B cell (primary cell): ENCODE measurements at regions not wholly inside any gene's neighbourhood (a gene's known extent, or its start where the extent isn't known, plus 50 kb on each side); places are given as distances from the start of the nearest gene placed in this dataset.

Source experiments
- ATAC-seq: fragments of 200-7000 bp; cut with Tn5 transposase; one replicate; pipeline ENCODE4 v1.10.0; 2021; ENCODE audit warnings: low read depth, mild to moderate bottlenecking, moderate number of reproducible peaks, moderate library complexity
- CTCF ChIA-PET: fragments of 350-600 bp; sonication (Branson Sonifier 250); formaldehyde crosslinking; loops from one replicate; lab custom pipeline; 2021; ENCODE audit warnings: antibody characterized with exemption, inconsistent platforms; lab: Charles Lee
- POLR2A ChIA-PET: fragments of 350-600 bp; sonication (Branson Sonifier 250); formaldehyde crosslinking; loops from one replicate; lab custom pipeline; 2021; ENCODE audit warnings: antibody characterized with exemption; lab: Charles Lee
- DNase-seq: peaks from one replicate; pipeline ENCODE4 v3.0.0; 2013
- H2AFZ ChIP-seq: 2 replicates; pipeline ENCODE4 v1.6.1; 2012; ENCODE audit warnings: mild to moderate bottlenecking, low read depth, low read length; ENCODE audit not compliant: insufficient read depth, poor library complexity, severe bottlenecking
- H3K27ac ChIP-seq, 2 donors: 1 replicate in 1 of 2; 2 replicates in 1 of 2; pipeline ENCODE4 v1.5.1; 2012 to 2013; ENCODE audit warnings: low read length in 2 of 2, mild to moderate bottlenecking in 2 of 2, moderate library complexity in 1 of 2
- H3K27me3 ChIP-seq, 4 experiments: fragments of 200-600 bp in 1 of 4; sonication (generic) in 1 of 4; replicated peaks in 1 of 4; 1 replicate in 2 of 4; 2 replicates in 2 of 4; pipeline versions ENCODE4 v1.6.1 to v1.7.0; 2013 to 2016; ENCODE audit warnings: low read length in 3 of 4, mild to moderate bottlenecking in 2 of 4, mixed read lengths in 1 of 4, moderate library complexity in 1 of 4; ENCODE audit not compliant: insufficient read depth in 4 of 4, control insufficient read depth in 3 of 4; ENCODE audit errors: control extremely low read depth in 1 of 4
- H3K36me3 ChIP-seq, 2 experiments: replicated peaks in 1 of 2; 1 replicate in 1 of 2; 2 replicates in 1 of 2; pipeline versions ENCODE4 v1.6.1 to v1.7.1; 2013; ENCODE audit warnings: low read length in 1 of 2; ENCODE audit not compliant: insufficient read depth in 2 of 2, control insufficient read depth in 1 of 2; ENCODE audit errors: control extremely low read depth in 1 of 2, extremely low read depth in 1 of 2
- H3K4me1 ChIP-seq, 2 donors: fragments of 200-600 bp in 1 of 2; sonication (generic) in 1 of 2; 1 replicate in 1 of 2; 2 replicates in 1 of 2; pipeline versions ENCODE4 v1.5.1 to v1.6.1; 2013 to 2017; ENCODE audit warnings: low read length in 2 of 2; ENCODE audit not compliant: control insufficient read depth in 2 of 2, insufficient read depth in 2 of 2
- H3K4me2 ChIP-seq: replicated peaks from 2 replicates; pipeline ENCODE3; 2012; ENCODE audit warnings: mild to moderate bottlenecking, low read depth, low read length; ENCODE audit not compliant: poor library complexity, severe bottlenecking
- H3K4me3 ChIP-seq, 5 experiments: fragments of 200-600 bp in 1 of 5; sonication (generic) in 1 of 5; 1 replicate in 3 of 5; 2 replicates in 2 of 5; pipeline versions ENCODE4 v1.5.1 to v1.7.0; 2011 to 2016; ENCODE audit warnings: low read length in 4 of 5, mild to moderate bottlenecking in 4 of 5, low read depth in 2 of 5, control low read depth in 1 of 5, moderate library complexity in 1 of 5; ENCODE audit not compliant: insufficient read depth in 1 of 5; ENCODE audit errors: control extremely low read depth in 1 of 5, extremely low read depth in 1 of 5
- H3K79me2 ChIP-seq: fragments of 200-600 bp; sonication (generic); one replicate; pipeline ENCODE4 v1.6.0; 2016; ENCODE audit warnings: low read length; ENCODE audit not compliant: control insufficient read depth, insufficient read depth
- H3K9ac ChIP-seq: fragments of 200-600 bp; sonication (generic); 2 replicates; pipeline ENCODE4 v1.6.1; 2017; ENCODE audit warnings: mild to moderate bottlenecking, low read length, moderate library complexity
- H3K9me3 ChIP-seq, 3 donors: one replicate each; pipeline versions ENCODE4 v1.6.1 to v1.7.1; 2013; ENCODE audit warnings: low read length in 2 of 3; ENCODE audit not compliant: control insufficient read depth in 2 of 3, insufficient read depth in 1 of 3; ENCODE audit errors: control extremely low read depth in 1 of 3
- H4K20me1 ChIP-seq: 2 replicates; pipeline ENCODE4 v1.6.0; 2012; ENCODE audit warnings: mild to moderate bottlenecking, low read length; ENCODE audit not compliant: insufficient read depth, control insufficient read depth, poor library complexity, severe bottlenecking
- H3K27ac Mint-ChIP-seq: one replicate; pipeline ENCODE4 v1.8.0; 2021; ENCODE audit warnings: mixed read lengths
- H3K27me3 Mint-ChIP-seq: one replicate; pipeline ENCODE4 v1.8.0; 2021; ENCODE audit warnings: mixed read lengths
- H3K4me1 Mint-ChIP-seq: one replicate; pipeline ENCODE4 v1.8.0; 2021; ENCODE audit warnings: mixed read lengths
- H3K4me3 Mint-ChIP-seq: one replicate; pipeline ENCODE4 v1.8.0; 2021; ENCODE audit warnings: mixed read lengths
- H3K9me3 Mint-ChIP-seq: one replicate; pipeline ENCODE4 v1.8.0; 2022; ENCODE audit warnings: mixed read lengths; ENCODE audit not compliant: insufficient read depth
- CTCF ChIP-seq: fragments of 200-600 bp; IDR thresholded peaks from one replicate; pipeline ENCODE4 v1.8.0; 2022; ENCODE audit warnings: antibody characterized with exemption, mild to moderate bottlenecking
- EZH2 ChIP-seq: IDR thresholded peaks from 2 replicates; pipeline ENCODE4 v1.6.1; 2012; ENCODE audit warnings: borderline replicate concordance, low read depth, mild to moderate bottlenecking, moderate library complexity, low read length; ENCODE audit not compliant: insufficient read depth, poor library complexity, severe bottlenecking
- WGBS: methylation state at CpG from one replicate; pipeline ENCODE4 v1.1.5; 2013; ENCODE audit warnings: missing lambda C conversion rate; ENCODE audit not compliant: insufficient coverage; 5-methylcytosine and 5-hydroxymethylcytosine counted together
- intact Hi-C: fragments of 100-400 bp; cut with micrococcal nuclease; formaldehyde crosslinking; loops from one replicate; pipeline ENCODE4 v1.10.0; 2022

GRCh38 chr7:42987648-42988214 lies 55.6 kb downstream of the MRPL32 start:
- WGBS: no CpG with 5 or more reads among the region's 3 CpGs
- Histone ChIP-seq H2AFZ (no peak overlapping the region), H3K9ac (no peak overlapping the region), H3K36me3 (no peaks in the 10 kb centered on the region), H3K79me2 (no peaks in the 10 kb centered on the region), H3K27me3 (no peaks in the 10 kb centered on the region), H3K4me2 (no peak overlapping the region), H3K4me3 (no peak overlapping the region), H3K27ac (no peak overlapping the region), H3K4me1 (no peaks in the 10 kb centered on the region), H4K20me1 (no peaks in the 10 kb centered on the region), H3K9me3 (peaks cover 0 to 2% (median 0%) of the 10 kb centered on the region in 3 donors)
- H3K27ac Mint-ChIP-seq: no peak overlapping the region
- ChIA-PET CTCF (no interaction called here), POLR2A (no interaction called here)
- intact Hi-C loops: no loop called here
- no peaks in the 10 kb centered on the region for H3K4me1 Mint-ChIP-seq
- no peak for DNase-seq
- H3K27me3 Mint-ChIP-seq: peaks cover 16% of the 10 kb centered on the region
- H3K4me3 Mint-ChIP-seq: no peak overlapping the region
- no peaks in the 10 kb centered on the region for H3K9me3 Mint-ChIP-seq
- ATAC-seq: no peak
- TF ChIP-seq CTCF (no peak), EZH2 (no peak)

GRCh38 chr7:42991024-42991423 lies 58.8 kb downstream of the MRPL32 start:
- no peaks in the 10 kb centered on the region for H3K36me3 ChIP-seq
- H2AFZ ChIP-seq: no peak overlapping the region
- DNase-seq (no peak), ATAC-seq (no peak)
- intact Hi-C loops: no loop called here
- H3K79me2 ChIP-seq: no peaks in the 10 kb centered on the region
- Mint-ChIP-seq H3K27me3 (peaks cover 24% of the 10 kb centered on the region), H3K27ac (no peak overlapping the region), H3K4me3 (no peak overlapping the region), H3K9me3 (no peaks in the 10 kb centered on the region), H3K4me1 (no peaks in the 10 kb centered on the region)
- H4K20me1 ChIP-seq: no peaks in the 10 kb centered on the region
- WGBS: no CpG with 5 or more reads among the region's 1 CpG
- POLR2A ChIA-PET: no interaction called here
- TF ChIP-seq CTCF (no peak), EZH2 (no peak)
- H3K4me2 ChIP-seq: no peak overlapping the region
- CTCF ChIA-PET: no interaction called here
- H3K4me3 ChIP-seq: no peak overlapping the region
- H3K27ac ChIP-seq: no peak overlapping the region
- no peaks in the 10 kb centered on the region for H3K27me3 ChIP-seq
- no peak overlapping the region for H3K9ac ChIP-seq
- no peaks in the 10 kb centered on the region for H3K9me3 ChIP-seq
- H3K4me1 ChIP-seq: no peaks in the 10 kb centered on the region
